ENCODE measurements at regions not wholly inside any gene's neighbourhood (a gene's known extent, or its start where the extent isn't known, plus 50 kb on each side); places are given as distances from the start of the nearest gene placed in this dataset.

DNA sequence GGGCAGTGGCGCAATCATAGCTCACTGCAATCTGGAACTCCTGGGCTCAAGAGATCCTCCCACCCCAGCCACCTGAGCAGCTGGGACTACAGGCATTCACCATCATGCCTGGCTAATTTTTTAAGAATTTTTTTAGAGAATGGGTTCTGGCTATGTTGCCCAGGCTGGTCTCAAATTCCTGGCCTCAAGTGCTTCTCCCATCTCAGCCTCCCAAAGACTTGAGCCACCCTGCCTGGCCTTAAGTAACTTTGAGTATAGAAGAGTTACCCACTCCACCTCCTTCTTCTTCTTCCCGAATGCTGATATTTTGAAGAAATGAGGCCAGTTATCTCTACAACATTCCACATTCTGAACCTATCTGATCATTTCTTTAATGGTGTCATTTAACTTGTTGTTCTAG, 72.4 kb upstream of the WWC2 start:
- Histone ChIP-seq H3K4me1 (ENCODE audit: control insufficient read depth, insufficient read depth, low read length) (no peaks in the 10 kb centered on the region), H3K27me3 (ENCODE audit: control insufficient read depth, insufficient read depth, low read length) (no peaks in the 10 kb centered on the region), H3K27ac (ENCODE audit: low read length) (no peak overlapping the region), H3K9me3 (ENCODE audit: control insufficient read depth, insufficient read depth, low read depth, low read length) (no peaks in the 10 kb centered on the region), H3K36me3 (ENCODE audit: control insufficient read depth, insufficient read depth, low read length) (no peaks in the 10 kb centered on the region), H3K4me3 (ENCODE audit: low read depth in 2 of 2, low read length in 2 of 2) (no peak overlapping the region)
- no peak for DNase-seq (ENCODE audit: low read depth, low spot score)
- ATAC-seq, result no peak
- TF ChIP-seq SIN3A (IDR thresholded peaks at IDR 0.05; ENCODE audit: borderline replicate concordance, insufficient read depth, low read depth, low read length), result no peak
- TF ChIP-seq, protein P1, sequence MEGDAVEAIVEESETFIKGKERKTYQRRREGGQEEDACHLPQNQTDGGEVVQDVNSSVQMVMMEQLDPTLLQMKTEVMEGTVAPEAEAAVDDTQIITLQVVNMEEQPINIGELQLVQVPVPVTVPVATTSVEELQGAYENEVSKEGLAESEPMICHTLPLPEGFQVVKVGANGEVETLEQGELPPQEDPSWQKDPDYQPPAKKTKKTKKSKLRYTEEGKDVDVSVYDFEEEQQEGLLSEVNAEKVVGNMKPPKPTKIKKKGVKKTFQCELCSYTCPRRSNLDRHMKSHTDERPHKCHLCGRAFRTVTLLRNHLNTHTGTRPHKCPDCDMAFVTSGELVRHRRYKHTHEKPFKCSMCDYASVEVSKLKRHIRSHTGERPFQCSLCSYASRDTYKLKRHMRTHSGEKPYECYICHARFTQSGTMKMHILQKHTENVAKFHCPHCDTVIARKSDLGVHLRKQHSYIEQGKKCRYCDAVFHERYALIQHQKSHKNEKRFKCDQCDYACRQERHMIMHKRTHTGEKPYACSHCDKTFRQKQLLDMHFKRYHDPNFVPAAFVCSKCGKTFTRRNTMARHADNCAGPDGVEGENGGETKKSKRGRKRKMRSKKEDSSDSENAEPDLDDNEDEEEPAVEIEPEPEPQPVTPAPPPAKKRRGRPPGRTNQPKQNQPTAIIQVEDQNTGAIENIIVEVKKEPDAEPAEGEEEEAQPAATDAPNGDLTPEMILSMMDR (IDR thresholded peaks at IDR 0.05), result no peak
- no peak for TF ChIP-seq POLR2AphosphoS5 (IDR thresholded peaks at IDR 0.05; ENCODE audit: low read depth, low read length)
- TF ChIP-seq, protein P2, sequence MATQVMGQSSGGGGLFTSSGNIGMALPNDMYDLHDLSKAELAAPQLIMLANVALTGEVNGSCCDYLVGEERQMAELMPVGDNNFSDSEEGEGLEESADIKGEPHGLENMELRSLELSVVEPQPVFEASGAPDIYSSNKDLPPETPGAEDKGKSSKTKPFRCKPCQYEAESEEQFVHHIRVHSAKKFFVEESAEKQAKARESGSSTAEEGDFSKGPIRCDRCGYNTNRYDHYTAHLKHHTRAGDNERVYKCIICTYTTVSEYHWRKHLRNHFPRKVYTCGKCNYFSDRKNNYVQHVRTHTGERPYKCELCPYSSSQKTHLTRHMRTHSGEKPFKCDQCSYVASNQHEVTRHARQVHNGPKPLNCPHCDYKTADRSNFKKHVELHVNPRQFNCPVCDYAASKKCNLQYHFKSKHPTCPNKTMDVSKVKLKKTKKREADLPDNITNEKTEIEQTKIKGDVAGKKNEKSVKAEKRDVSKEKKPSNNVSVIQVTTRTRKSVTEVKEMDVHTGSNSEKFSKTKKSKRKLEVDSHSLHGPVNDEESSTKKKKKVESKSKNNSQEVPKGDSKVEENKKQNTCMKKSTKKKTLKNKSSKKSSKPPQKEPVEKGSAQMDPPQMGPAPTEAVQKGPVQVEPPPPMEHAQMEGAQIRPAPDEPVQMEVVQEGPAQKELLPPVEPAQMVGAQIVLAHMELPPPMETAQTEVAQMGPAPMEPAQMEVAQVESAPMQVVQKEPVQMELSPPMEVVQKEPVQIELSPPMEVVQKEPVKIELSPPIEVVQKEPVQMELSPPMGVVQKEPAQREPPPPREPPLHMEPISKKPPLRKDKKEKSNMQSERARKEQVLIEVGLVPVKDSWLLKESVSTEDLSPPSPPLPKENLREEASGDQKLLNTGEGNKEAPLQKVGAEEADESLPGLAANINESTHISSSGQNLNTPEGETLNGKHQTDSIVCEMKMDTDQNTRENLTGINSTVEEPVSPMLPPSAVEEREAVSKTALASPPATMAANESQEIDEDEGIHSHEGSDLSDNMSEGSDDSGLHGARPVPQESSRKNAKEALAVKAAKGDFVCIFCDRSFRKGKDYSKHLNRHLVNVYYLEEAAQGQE (IDR thresholded peaks at IDR 0.05; ENCODE audit: insufficient read depth in 1 of 2, low read depth in 2 of 2, low read length in 1 of 2), result no peak
- no peak for TF ChIP-seq TCF7L2 (IDR thresholded peaks at IDR 0.05; ENCODE audit: low read depth, low read length)
- BruUV-seq (replicated peaks), result no TSS peak
- CTCF ChIA-PET, result no interaction called here
- POLR2A ChIA-PET, result no interaction called here
- intact Hi-C loops (cut with micrococcal nuclease; ENCODE audit: unreplicated experiment), result no loop called here
- in situ Hi-C loops (cut with HindIII; ENCODE audit: low pct_unique_long_range_greater_than_20kb, low sequenced_read_pairs), result no loop called here

DNA sequence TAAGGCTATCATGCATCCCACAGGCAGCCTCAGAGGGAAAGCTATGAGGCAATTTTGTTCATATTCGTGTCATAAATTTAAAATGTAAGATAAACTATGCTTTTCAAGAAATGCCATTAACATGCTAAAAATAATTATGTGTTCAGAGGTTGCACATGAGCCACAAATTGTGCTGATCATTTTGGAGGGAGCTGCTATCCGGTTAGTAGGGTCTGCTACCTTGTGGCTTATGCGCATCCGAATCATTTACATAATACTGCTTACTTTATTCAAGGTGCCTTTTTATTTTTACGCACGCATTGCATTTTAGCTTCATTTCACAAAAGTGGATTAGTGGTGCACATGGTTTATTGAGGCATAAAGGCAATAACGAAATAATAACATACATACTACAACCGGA, 76.4 kb upstream of the WWC2 start:
- Histone ChIP-seq H3K36me3 (ENCODE audit: control insufficient read depth, insufficient read depth, low read length) (no peaks in the 10 kb centered on the region), H3K9me3 (ENCODE audit: control insufficient read depth, insufficient read depth, low read depth, low read length) (no peaks in the 10 kb centered on the region), H3K27ac (ENCODE audit: low read length) (no peak overlapping the region), H3K4me1 (ENCODE audit: control insufficient read depth, insufficient read depth, low read length) (no peaks in the 10 kb centered on the region), H3K27me3 (ENCODE audit: control insufficient read depth, insufficient read depth, low read length) (no peaks in the 10 kb centered on the region), H3K4me3 (ENCODE audit: low read depth in 2 of 2, low read length in 2 of 2) (no peak overlapping the region)
- ATAC-seq, result no peak
- no peak for DNase-seq (ENCODE audit: low read depth, low spot score)
- TF ChIP-seq, protein P1 (IDR thresholded peaks at IDR 0.05), result no peak
- TF ChIP-seq POLR2AphosphoS5 (IDR thresholded peaks at IDR 0.05; ENCODE audit: low read depth, low read length), result no peak
- TF ChIP-seq SIN3A (IDR thresholded peaks at IDR 0.05; ENCODE audit: borderline replicate concordance, insufficient read depth, low read depth, low read length), result no peak
- TF ChIP-seq TCF7L2 (IDR thresholded peaks at IDR 0.05; ENCODE audit: low read depth, low read length), result no peak
- TF ChIP-seq, protein P2 (IDR thresholded peaks at IDR 0.05; ENCODE audit: insufficient read depth in 1 of 2, low read depth in 2 of 2, low read length in 1 of 2), result no peak
- in situ Hi-C loops (cut with HindIII; ENCODE audit: low pct_unique_long_range_greater_than_20kb, low sequenced_read_pairs) (no loop called here), intact Hi-C loops (cut with micrococcal nuclease; ENCODE audit: unreplicated experiment) (no loop called here)
- BruUV-seq (replicated peaks), result no TSS peak
- ChIA-PET CTCF (no interaction called here), POLR2A (no interaction called here)
